DND-41 (cell line): ENCODE measurements at regions not wholly inside any gene's neighbourhood (a gene's known extent, or its start where the extent isn't known, plus 50 kb on each side); places are given as distances from the start of the nearest gene placed in this dataset.

ENCODE experiments used
- ATAC-seq: fragments of 200-7000 bp; cut with Tn5 transposase; 3 replicates; pipeline ENCODE4 v1.9.1; 2021; ENCODE audit warnings: low read depth; ENCODE audit not compliant: insufficient read depth
- DNase-seq: peaks from one replicate; pipeline ENCODE4 v3.0.0-alpha.2; 2020
- H2AFZ ChIP-seq: 2 replicates; pipeline ENCODE4 v1.6.0; 2012; ENCODE audit warnings: low read depth, low read length
- H3K27ac ChIP-seq: 2 replicates; pipeline ENCODE4 v1.5.1; 2012; ENCODE audit warnings: low read length, inconsistent platforms
- H3K27me3 ChIP-seq: fragments of 200-600 bp; sonication (generic); 2 replicates; pipeline ENCODE4 v1.6.0; 2012; ENCODE audit warnings: low read length, mild to moderate bottlenecking, inconsistent platforms; ENCODE audit not compliant: insufficient read depth, poor library complexity
- H3K36me3 ChIP-seq: 2 replicates; pipeline ENCODE4 v1.5.1; 2012; ENCODE audit warnings: low read length, inconsistent platforms; ENCODE audit not compliant: insufficient read depth
- H3K4me1 ChIP-seq: 2 replicates; pipeline ENCODE4 v1.5.1; 2012; ENCODE audit warnings: mild to moderate bottlenecking, low read length; ENCODE audit not compliant: insufficient read depth
- H3K4me2 ChIP-seq: 2 replicates; pipeline ENCODE4 v1.6.0; 2012; ENCODE audit warnings: mild to moderate bottlenecking, moderate library complexity, low read length, inconsistent platforms; ENCODE audit not compliant: insufficient read depth
- H3K4me3 ChIP-seq, 2 experiments: fragments of 200-600 bp in 1 of 2; shearing (Covaris generic) in 1 of 2; 2 replicates each; pipeline ENCODE4 v1.5.1; 2012 to 2016; ENCODE audit warnings: inconsistent platforms in 2 of 2, low read length in 2 of 2, mild to moderate bottlenecking in 2 of 2, low read depth in 1 of 2, moderate library complexity in 1 of 2
- H3K79me2 ChIP-seq: 2 replicates; pipeline ENCODE4 v1.6.0; 2012; ENCODE audit warnings: low read length, inconsistent platforms; ENCODE audit not compliant: insufficient read depth
- H3K9ac ChIP-seq: 2 replicates; pipeline ENCODE4 v1.6.0; 2012; ENCODE audit warnings: low read depth, mild to moderate bottlenecking, inconsistent platforms, low read length, moderate library complexity
- H3K9me3 ChIP-seq: 2 replicates; pipeline ENCODE4 v1.5.1; 2012; ENCODE audit warnings: low read length, moderate library complexity, mild to moderate bottlenecking, inconsistent platforms; ENCODE audit not compliant: insufficient read depth, severe bottlenecking
- H4K20me1 ChIP-seq: 2 replicates; pipeline ENCODE4 v1.6.0; 2012; ENCODE audit warnings: low read length; ENCODE audit not compliant: insufficient read depth
- EZH2 ChIP-seq: IDR thresholded peaks from 3 replicates; pipeline ENCODE4 v1.6.1; 2012; ENCODE audit warnings: borderline replicate concordance, low read depth, mild to moderate bottlenecking, moderate library complexity, low read length, inconsistent platforms; ENCODE audit not compliant: severe bottlenecking
- TF ChIP-seq, protein P1 (sequence below): IDR thresholded peaks from 2 replicates; pipeline ENCODE4 v1.5.1; 2012; ENCODE audit warnings: borderline replicate concordance, low read length, moderate library complexity, mild to moderate bottlenecking; ENCODE audit not compliant: poor library complexity, severe bottlenecking; ENCODE audit errors: extremely low read depth

DNA sequence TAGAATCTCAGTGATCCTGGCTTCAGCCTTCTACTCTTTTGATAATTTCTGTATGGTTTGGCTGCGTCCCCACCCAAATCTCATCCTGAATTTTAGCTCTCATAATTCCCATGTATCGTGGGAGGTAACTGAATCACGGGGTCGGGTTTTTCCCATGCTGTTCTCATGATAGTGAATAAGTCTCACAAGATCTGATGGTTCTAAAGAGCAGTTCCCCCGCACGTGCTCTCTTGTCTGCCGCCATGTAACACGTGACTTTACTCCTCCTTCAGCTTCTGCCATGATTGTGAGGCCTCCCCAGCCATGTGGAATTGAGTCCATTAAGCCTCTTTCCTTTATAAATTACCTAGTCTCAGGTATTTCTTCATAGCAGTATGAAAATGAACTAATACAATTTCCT lies 507.2 kb downstream of the CDH26 start:
- Histone ChIP-seq H3K4me1 (no peaks in the 10 kb centered on the region), H4K20me1 (no peaks in the 10 kb centered on the region), H3K9ac (no peak overlapping the region), H3K9me3 (peaks cover 4% of the 10 kb centered on the region), H3K27me3 (no peaks in the 10 kb centered on the region), H3K79me2 (no peaks in the 10 kb centered on the region), H3K27ac (no peak overlapping the region), H3K4me3 (no peak overlapping the region), H3K4me2 (no peak overlapping the region), H2AFZ (no peak overlapping the region), H3K36me3 (no peaks in the 10 kb centered on the region)
- TF ChIP-seq, protein P1, sequence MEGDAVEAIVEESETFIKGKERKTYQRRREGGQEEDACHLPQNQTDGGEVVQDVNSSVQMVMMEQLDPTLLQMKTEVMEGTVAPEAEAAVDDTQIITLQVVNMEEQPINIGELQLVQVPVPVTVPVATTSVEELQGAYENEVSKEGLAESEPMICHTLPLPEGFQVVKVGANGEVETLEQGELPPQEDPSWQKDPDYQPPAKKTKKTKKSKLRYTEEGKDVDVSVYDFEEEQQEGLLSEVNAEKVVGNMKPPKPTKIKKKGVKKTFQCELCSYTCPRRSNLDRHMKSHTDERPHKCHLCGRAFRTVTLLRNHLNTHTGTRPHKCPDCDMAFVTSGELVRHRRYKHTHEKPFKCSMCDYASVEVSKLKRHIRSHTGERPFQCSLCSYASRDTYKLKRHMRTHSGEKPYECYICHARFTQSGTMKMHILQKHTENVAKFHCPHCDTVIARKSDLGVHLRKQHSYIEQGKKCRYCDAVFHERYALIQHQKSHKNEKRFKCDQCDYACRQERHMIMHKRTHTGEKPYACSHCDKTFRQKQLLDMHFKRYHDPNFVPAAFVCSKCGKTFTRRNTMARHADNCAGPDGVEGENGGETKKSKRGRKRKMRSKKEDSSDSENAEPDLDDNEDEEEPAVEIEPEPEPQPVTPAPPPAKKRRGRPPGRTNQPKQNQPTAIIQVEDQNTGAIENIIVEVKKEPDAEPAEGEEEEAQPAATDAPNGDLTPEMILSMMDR: no peak
- TF ChIP-seq EZH2: no peak
- no peak for DNase-seq
- no peak for ATAC-seq

DNA sequence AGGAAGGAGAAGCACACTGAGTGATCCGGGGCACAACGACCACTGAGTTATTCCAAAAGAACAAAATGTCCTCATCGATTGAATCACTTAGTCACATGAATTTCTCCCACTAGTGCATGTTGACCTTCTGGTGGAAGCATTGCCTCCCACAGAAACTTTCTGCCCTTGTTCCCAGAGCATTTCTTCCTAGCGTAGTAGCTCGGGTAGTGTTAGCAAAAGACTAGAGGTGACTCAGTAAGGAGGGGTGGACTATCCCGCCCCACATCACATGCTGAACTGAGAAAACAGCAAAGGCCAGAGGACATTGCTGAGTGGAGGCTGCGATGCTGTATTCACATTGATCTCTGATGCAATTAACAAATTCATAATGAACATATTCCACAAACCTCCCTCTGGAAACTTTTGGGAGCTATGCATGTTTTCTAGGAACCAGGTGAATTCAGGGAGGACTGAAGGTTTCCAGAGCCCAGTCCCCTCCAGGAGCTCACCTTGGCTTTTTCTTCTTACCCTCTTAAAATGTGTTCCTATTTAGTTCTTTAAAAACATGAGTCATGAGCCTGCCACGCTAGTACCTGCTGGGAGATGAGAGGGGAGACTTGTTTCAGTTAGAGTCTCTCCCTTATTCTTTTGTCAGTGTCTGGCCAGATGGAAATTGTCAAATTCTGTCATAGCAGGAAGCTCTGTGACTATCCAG lies 507.9 kb downstream of the CDH26 start:
- no peak overlapping the region for H3K4me2 ChIP-seq
- no peak overlapping the region for H3K27ac ChIP-seq
- no peak overlapping the region for H2AFZ ChIP-seq
- no peak overlapping the region for H3K9ac ChIP-seq
- no peak overlapping the region for H3K4me3 ChIP-seq
- no peaks in the 10 kb centered on the region for H3K79me2 ChIP-seq
- no peaks in the 10 kb centered on the region for H3K27me3 ChIP-seq
- no peak for ATAC-seq
- no peaks in the 10 kb centered on the region for H3K36me3 ChIP-seq
- DNase-seq: no peak
- no peaks in the 10 kb centered on the region for H4K20me1 ChIP-seq
- no peaks in the 10 kb centered on the region for H3K4me1 ChIP-seq
- TF ChIP-seq EZH2: no peak
- TF ChIP-seq, protein P1: no peak
- no peaks in the 10 kb centered on the region for H3K9me3 ChIP-seq

DNA sequence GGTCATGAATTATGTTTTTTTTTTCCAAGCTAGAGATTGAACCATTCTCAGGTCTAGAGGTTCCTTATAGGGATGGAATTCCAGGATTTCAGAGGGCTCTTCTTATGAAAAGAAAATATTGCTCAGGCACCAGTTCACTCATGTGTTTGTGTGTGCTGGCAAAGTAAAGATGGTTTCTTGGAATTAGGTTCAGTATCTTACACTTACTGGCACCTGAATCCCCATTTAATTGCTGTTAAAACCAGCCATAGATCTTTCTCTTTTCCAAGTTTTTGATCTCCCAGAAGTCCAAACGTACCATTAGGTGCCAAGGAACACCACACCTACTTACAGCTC lies 508.4 kb downstream of the CDH26 start:
- Histone ChIP-seq H3K4me2 (no peak overlapping the region), H3K9ac (no peak overlapping the region), H3K79me2 (no peaks in the 10 kb centered on the region), H4K20me1 (no peaks in the 10 kb centered on the region), H3K36me3 (no peaks in the 10 kb centered on the region), H3K9me3 (no peaks in the 10 kb centered on the region), H3K27ac (no peak overlapping the region), H2AFZ (no peak overlapping the region), H3K4me3 (no peak overlapping the region), H3K27me3 (no peaks in the 10 kb centered on the region), H3K4me1 (no peaks in the 10 kb centered on the region)
- ATAC-seq (no peak), DNase-seq (no peak)
- TF ChIP-seq EZH2: no peak
- TF ChIP-seq, protein P1: no peak

DNA sequence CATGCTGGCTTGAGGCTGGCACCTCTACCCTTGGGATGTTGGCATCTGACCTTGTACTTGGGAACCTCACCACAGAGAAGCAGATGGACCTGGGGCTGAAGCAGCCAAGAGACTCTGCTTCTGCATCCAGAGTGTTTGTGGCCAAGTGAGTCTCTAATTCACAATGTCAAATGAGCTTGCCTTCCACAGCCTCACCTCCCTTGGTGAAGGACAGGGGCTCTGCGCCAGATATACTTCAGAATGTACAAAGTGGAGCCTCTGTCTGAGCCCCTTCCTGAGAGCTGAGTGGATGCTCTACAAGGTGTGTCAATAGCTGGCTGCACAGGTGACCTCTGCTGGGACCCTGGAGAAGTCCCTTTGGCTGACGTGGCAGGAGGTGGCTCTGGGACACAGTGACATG lies 508.9 kb downstream of the CDH26 start:
- no peaks in the 10 kb centered on the region for H3K9me3 ChIP-seq
- H3K27ac ChIP-seq: no peak overlapping the region
- H3K4me3 ChIP-seq: no peak overlapping the region
- H3K36me3 ChIP-seq: no peaks in the 10 kb centered on the region
- no peak for ATAC-seq
- H3K4me2 ChIP-seq: no peak overlapping the region
- DNase-seq: no peak
- H3K27me3 ChIP-seq: no peaks in the 10 kb centered on the region
- no peak for TF ChIP-seq EZH2
- TF ChIP-seq, protein P1: no peak
- no peaks in the 10 kb centered on the region for H3K79me2 ChIP-seq
- H2AFZ ChIP-seq: no peak overlapping the region
- no peak overlapping the region for H3K9ac ChIP-seq
- H3K4me1 ChIP-seq: no peaks in the 10 kb centered on the region
- no peaks in the 10 kb centered on the region for H4K20me1 ChIP-seq
